WERI-Rb-1 (cell line): ENCODE measurements at regions not wholly inside any gene's neighbourhood (a gene's known extent, or its start where the extent isn't known, plus 50 kb on each side); places are given as distances from the start of the nearest gene placed in this dataset.

Experiments used
- DNase-seq: peaks from one replicate; pipeline ENCODE4 v3.0.0-alpha.2; 2020
- H3K27ac ChIP-seq: fragments of 250-450 bp; sonication (Bioruptor Pico); 2 replicates; pipeline ENCODE4 v1.5.1; 2020; ENCODE audit warnings: mild to moderate bottlenecking, moderate library complexity
- H3K27me3 ChIP-seq: fragments of 250-450 bp; sonication (Bioruptor Pico); 2 replicates; pipeline ENCODE4 v1.5.1; 2021; ENCODE audit warnings: mild to moderate bottlenecking, low read depth, moderate library complexity; ENCODE audit not compliant: insufficient read depth, severe bottlenecking
- H3K36me3 ChIP-seq: fragments of 250-450 bp; sonication (Bioruptor Pico); 2 replicates; pipeline ENCODE4 v1.5.1; 2020; ENCODE audit warnings: mild to moderate bottlenecking, moderate library complexity
- H3K4me3 ChIP-seq: 2 replicates; pipeline ENCODE4 v1.5.1; 2011; ENCODE audit warnings: low read depth, mild to moderate bottlenecking, control low read depth, low read length
- H3K9me3 ChIP-seq: fragments of 250-450 bp; sonication (Bioruptor Pico); 2 replicates; pipeline ENCODE4 v1.5.1; 2021; ENCODE audit warnings: mild to moderate bottlenecking, moderate library complexity; ENCODE audit not compliant: severe bottlenecking
- TF ChIP-seq, protein P1 (sequence below): IDR thresholded peaks from 2 replicates; pipeline ENCODE4 v1.5.1; 2011; ENCODE audit warnings: low read depth, mild to moderate bottlenecking, control low read depth, inconsistent platforms, low read length

DNA sequence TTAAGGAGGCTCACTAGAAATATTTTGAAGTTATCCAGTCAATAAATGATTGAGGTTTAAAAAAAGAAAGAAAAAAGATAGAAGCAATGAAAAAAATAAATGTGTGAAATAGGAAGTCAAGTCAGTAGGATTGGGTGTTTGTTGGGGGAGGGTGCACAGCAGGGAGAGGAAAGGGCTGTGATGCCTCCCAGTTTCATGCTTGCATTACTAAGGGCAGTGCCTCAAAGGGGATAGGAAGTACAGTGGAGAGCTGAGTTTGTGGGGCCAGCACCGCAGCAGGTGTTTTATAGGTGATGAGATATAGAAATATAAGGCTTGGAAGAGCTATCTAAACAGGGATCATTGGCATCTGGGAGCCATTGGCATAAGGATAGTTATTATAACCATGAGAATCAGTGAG, 919.2 kb downstream of the STIM2 start:
- no peak for DNase-seq
- Histone ChIP-seq H3K9me3 (no peaks in the 10 kb centered on the region), H3K36me3 (no peaks in the 10 kb centered on the region), H3K27me3 (no peaks in the 10 kb centered on the region), H3K27ac (no peak overlapping the region), H3K4me3 (no peak overlapping the region)
- TF ChIP-seq, protein P1, sequence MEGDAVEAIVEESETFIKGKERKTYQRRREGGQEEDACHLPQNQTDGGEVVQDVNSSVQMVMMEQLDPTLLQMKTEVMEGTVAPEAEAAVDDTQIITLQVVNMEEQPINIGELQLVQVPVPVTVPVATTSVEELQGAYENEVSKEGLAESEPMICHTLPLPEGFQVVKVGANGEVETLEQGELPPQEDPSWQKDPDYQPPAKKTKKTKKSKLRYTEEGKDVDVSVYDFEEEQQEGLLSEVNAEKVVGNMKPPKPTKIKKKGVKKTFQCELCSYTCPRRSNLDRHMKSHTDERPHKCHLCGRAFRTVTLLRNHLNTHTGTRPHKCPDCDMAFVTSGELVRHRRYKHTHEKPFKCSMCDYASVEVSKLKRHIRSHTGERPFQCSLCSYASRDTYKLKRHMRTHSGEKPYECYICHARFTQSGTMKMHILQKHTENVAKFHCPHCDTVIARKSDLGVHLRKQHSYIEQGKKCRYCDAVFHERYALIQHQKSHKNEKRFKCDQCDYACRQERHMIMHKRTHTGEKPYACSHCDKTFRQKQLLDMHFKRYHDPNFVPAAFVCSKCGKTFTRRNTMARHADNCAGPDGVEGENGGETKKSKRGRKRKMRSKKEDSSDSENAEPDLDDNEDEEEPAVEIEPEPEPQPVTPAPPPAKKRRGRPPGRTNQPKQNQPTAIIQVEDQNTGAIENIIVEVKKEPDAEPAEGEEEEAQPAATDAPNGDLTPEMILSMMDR = no peak

DNA sequence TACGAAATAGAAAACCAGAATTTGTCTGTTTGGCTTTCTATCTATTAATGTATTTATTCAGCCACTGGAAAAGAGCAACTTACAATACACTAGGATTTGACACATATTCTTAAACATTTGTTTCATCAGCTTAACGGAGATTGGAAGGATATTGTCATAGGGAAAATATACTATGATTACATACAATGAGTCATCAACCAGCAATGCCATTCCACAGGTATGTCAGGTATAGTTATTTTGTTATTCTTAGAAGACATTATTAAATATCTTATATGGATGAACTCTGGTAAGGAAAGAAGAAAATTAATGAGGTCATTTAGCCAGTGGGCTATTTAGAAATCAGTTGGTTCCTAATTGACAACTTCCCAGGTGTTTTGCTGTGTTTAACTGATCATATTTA, 926.6 kb downstream of the STIM2 start:
- no peak overlapping the region for H3K4me3 ChIP-seq
- no peaks in the 10 kb centered on the region for H3K9me3 ChIP-seq
- H3K27me3 ChIP-seq = no peaks in the 10 kb centered on the region
- DNase-seq = no peak
- H3K27ac ChIP-seq = no peak overlapping the region
- TF ChIP-seq, protein P1 = no peak
- no peaks in the 10 kb centered on the region for H3K36me3 ChIP-seq

DNA sequence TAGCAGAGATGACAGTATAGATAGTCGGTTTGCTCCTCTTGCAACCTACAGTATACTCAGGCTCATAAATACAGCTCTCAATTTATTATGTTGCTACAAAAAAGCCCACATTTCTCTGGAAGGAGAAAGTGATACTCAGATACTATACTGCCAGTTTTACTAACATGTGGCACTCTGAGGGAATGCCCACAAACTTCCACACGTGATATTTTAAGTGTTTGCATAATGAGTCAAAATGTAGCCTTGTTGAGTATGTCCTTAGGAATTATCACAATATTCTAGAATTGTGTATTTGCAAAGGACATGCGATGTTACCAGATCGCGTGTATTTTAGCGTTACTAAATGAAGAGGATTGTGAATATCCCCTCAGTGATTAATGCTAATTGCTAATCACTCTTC, 929.1 kb downstream of the STIM2 start:
- no peak overlapping the region for H3K27ac ChIP-seq
- no peak for DNase-seq
- no peaks in the 10 kb centered on the region for H3K36me3 ChIP-seq
- H3K27me3 ChIP-seq = no peaks in the 10 kb centered on the region
- H3K4me3 ChIP-seq = no peak overlapping the region
- TF ChIP-seq, protein P1 = no peak
- no peaks in the 10 kb centered on the region for H3K9me3 ChIP-seq

DNA sequence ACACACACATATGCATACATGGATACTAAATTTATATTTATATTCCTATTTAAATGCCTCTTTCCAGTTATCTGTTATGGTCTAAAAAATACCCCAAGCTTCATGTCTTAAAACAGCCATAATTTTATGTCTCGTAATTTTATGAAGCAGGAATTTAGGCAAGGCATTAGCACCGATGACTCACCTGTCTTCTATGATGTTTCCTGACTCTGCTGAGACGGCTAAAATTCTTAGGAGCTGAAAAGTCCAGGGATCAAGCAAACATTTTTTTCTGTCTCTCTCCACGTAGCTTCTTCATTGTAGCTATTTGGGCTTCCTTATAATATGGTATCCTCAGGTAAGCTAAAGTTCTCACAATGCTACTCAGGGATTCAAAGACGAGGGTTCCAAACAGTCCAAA, 930.3 kb downstream of the STIM2 start:
- Histone ChIP-seq H3K36me3 (no peaks in the 10 kb centered on the region), H3K27me3 (no peaks in the 10 kb centered on the region), H3K27ac (no peak overlapping the region), H3K9me3 (no peaks in the 10 kb centered on the region), H3K4me3 (no peak overlapping the region)
- TF ChIP-seq, protein P1 = no peak
- no peak for DNase-seq

DNA sequence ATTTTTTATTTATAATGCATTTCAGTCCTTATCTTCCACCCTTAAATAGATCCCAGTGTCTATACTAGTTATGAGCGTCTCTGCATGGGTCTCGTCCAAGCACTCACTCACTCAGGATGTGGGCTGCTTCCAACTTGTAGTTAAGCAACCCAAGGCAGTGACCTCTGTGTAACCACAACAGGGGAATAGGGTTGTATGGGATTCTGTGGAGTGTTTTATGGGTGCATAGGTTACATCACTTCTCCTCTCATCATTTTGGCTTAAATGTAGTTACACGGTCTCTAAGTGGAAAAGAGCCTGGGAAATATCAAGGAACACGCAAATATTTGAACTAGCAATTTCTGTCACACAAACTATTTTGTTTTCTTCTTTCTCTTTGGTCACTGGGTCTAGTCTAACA, 931.0 kb downstream of the STIM2 start:
- H3K9me3 ChIP-seq = no peaks in the 10 kb centered on the region
- H3K36me3 ChIP-seq = no peaks in the 10 kb centered on the region
- no peak for DNase-seq
- no peak overlapping the region for H3K27ac ChIP-seq
- no peaks in the 10 kb centered on the region for H3K27me3 ChIP-seq
- TF ChIP-seq, protein P1 = no peak
- no peak overlapping the region for H3K4me3 ChIP-seq

DNA sequence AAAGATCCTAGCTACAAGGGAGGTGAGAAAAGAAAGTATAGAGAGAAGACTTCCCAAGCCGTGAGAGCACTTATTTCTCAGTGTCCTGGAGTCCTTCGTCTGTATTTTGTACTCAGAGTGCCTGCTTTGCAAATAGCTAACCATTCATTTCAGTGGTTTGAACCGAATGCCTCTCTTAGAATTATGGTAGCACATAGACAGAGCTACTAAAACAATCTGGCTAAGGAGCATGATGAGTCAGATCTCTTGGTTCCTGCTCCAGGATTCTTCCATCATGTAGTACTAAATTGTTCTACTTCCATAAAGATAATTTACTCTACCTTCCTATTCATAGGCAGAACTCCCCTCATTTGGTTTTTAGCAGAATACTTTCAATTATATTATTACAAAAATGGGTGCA, 946.6 kb downstream of the STIM2 start:
- H3K27ac ChIP-seq = no peak overlapping the region
- H3K4me3 ChIP-seq = no peak overlapping the region
- no peaks in the 10 kb centered on the region for H3K9me3 ChIP-seq
- no peaks in the 10 kb centered on the region for H3K36me3 ChIP-seq
- no peak for DNase-seq
- TF ChIP-seq, protein P1 = no peak
- H3K27me3 ChIP-seq = no peaks in the 10 kb centered on the region
